Urothelium cell line (cell line): ENCODE measurements at regions not wholly inside any gene's neighbourhood (a gene's known extent, or its start where the extent isn't known, plus 50 kb on each side); places are given as distances from the start of the nearest gene placed in this dataset.
"Not testable (repeated sequence)": the region's sequence is repeated elsewhere in the genome, so short reads cannot be mapped to it uniquely, and the experiment has no call there.

ENCODE experiments used
- DNase-seq: peaks from one replicate; pipeline ENCODE4 v3.0.0; 2011; ENCODE audit warnings: low spot score, mixed read lengths
- FAIRE-seq: peaks from 2 replicates; lab custom pipeline; 2011; peaks lifted over from hg19 to GRCh38; lab: Jason Lieb, UNC

DNA sequence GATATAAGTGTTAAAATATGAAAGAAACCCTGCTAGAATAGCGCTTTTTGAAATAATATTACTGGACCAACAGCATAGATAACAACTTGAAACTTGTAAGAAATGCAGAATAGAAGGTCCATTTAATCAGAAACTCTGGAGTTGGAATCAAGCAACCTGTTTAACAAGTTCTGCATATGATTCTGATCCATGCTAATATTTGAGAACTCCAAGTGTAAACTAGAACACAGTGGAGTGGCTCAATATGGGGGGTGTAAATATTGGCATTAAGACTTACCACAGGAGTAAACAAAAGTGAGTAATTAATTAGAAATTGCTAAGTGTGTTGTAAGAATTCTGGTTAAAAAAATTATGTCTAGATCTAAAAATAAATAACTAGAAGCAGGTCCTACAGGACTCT is 151.2 kb downstream of the SLITRK1 start:
- no peak for FAIRE-seq
- DNase-seq = no peak

DNA sequence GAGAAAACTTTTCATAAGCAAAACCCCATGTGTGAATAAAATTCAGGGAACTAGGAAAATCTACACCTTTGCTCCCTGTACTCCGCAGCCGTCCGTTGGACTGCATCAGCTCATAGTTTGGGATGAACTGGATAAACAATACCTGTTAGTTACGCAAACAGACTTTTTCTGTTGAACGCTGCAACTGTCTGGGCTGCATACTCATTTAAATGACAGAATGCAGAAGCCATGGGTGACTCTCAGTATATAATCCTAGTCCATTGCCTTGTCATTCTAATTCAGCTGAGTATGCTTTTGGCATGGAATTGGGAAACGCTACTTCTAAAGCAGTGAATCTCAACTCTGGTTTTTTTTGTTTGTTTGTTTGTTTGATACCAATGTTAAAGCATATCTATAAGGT is 151.6 kb downstream of the SLITRK1 start:
- DNase-seq (no peak), FAIRE-seq (no peak)

DNA sequence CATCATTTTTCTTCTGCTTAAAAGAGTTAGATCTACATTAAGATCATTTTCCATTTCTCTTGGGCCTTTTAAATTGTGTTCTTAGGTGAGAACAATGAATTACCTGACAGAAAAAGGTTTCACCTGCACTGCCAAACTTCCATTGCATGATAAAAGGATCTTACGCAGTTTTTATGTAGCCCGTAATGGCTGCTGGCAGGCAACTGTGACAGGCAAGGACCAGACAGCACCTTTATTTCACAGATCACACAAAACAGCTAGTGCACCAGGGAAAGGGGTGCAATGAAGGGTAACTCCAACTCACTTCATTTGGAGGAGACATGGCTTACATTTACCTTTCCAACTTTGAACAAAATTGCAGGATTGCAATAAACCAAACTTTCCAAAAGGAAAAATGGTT is 159.8 kb downstream of the SLITRK1 start:
- no peak for FAIRE-seq
- DNase-seq = no peak

DNA sequence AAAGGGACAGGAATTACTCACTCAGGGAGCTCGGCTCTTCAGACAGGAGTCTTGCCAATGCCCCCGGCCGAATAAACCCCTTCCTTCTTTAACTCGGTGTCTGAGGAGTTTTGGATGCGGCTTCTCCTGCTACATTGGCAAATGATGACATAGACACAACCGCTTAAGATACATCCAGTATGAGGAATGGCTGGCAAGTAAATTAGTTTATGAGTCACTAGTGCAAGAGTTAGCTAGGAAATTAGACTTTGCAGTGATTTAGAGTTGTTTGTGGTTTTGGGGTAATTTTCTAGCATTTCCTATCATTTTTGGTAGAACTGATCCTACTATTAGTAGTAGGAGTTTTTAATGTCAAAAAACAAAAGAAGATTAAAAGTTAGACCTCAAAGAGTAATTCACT is 166.2 kb downstream of the SLITRK1 start:
- FAIRE-seq (no peak), DNase-seq (no peak)

DNA sequence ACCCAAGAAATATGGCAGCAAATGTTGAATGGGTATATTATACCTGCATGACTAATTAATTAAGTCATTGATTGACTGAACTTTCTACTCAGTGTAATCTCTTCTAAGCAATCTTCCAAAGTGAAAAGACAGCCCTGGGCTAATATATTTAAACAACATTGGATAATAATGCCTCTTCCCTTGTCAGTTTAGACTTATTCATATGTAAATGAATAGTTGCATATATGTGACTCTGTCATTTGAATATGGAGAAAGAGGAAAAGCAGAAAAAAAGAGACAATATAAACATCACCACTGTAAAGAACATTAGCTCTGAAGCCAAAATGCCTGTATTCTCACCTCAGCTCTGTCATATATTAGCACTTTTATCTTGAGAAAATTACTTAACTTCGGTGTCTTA is 168.0 kb downstream of the SLITRK1 start:
- no peak for DNase-seq
- no peak for FAIRE-seq

DNA sequence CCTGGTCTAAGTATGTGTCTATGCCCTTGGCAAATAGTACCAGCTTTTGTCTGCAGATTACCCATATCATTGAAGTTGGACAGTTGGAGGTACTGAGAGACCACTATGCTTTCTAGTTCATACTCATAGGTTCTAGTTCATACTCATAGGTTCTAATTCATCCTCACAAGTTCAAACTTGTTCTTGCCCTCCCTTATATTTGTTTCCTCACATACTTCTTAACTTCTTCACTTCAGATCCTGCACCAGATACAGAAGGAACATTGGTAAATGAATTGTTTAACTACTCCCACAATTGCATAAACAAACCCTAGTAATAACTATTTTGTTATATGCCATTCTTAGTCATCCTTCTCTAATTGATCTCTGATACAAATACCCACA is 172.2 kb downstream of the SLITRK1 start:
- FAIRE-seq (no peak), DNase-seq (no peak)

DNA sequence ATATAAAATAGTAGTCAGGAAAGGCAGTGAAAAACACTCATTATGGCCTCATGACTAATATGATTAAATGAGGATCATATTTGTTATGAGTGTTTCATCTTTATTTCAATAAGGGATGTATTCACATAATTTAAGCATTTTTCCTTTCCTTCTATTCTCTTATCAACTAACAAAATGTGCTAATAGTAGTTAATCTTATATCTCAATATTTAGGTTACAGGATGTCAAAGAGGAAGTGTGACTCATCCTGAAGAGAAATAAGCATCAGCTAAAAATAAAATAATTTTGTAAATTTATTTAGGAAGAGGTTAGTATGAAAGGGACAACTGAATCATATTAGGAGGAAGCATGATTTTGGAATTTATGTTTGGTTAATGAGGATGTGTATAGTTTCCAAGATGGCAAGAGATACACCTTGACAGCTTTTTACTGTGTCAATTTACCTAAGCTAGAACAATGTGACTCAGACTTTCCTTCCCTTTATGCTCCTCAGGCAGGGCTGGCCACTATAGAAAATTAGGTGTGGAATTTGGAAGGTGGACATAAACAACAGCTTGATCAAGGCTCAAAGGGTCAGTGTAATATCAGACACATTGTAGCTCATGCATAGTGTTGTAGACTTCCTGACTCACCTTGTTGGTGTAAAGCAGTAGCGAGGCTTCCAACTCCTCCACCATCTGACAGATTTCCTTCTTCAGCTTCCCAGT is 172.7 kb downstream of the SLITRK1 start:
- no peak for DNase-seq
- FAIRE-seq = no peak

DNA sequence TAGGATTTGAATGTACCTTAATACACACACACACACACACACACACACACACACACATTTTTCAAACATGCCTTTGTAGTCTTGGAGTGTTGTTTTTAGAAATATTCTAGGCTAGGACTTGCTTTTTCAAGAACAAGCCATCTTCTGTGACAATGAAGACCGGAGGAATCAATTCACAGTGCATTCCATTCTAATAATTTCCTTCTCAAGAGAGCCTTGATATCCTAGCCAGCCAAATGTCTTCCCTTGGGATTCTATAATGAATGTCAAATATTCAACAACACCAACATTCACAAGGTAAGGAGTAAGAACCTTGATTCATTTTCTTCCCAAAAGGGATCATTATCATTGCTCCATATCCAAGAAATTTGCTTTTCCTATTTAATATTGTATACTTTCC is 180.3 kb downstream of the SLITRK1 start:
- FAIRE-seq (no peak), DNase-seq (no peak)

DNA sequence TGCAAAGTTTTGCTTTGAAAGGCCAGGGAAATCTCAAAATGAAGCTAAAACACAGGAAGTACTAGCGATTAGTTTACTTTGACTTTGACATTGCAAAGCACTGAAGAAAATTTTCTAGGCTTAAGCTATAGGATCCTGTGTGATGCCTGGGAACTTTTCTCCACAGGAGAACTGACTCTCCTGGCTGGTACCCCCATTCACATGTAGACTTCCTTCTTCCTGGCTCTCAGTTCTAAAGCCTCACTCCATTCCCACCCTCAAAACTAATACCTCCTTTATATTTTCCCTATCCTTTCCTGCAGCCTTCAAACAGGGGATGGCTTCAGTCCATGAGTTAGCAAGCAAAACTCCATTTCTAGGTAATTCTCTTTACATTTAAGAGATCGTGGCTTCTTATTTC is 189.5 kb downstream of the SLITRK1 start:
- FAIRE-seq (no peak), DNase-seq (no peak)

DNA sequence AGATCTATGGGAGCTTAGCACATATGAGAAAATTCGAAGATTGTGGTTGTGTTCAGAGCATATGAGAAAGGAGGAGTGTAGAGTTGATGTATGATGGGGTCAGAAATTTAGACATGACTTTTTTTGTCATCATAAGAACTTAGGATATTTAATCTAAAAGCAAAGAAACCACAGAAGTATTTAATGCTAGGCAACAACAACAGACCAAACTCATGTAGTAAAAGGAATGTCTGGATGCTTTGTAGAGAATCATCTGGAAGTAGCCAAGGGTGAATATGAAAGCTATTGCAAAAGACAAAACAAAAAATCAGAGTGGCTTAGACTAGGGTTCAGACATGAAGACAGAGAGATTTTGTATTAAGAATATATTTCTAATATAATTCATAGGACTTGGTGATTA is 190.3 kb downstream of the SLITRK1 start:
- FAIRE-seq = no peak
- DNase-seq = no peak

DNA sequence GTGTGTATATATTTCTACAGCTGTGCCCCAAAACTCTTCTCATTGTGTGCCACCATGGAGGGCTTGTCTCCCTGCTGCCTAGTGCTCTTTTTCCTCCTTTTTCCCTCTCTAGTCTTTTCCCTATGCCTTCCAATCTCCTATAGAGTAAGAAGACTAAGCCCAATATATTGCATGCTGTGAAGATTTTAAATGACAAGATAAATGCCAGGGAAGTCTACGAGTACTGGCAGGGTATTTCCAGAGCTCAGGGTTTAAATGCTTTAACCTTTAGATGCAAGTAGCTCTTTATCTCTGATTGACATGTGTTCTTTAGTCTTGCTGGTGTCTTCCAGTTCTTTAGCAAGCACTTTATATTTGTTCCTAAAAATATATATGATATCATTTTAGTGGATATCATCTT is 200.7 kb downstream of the SLITRK1 start:
- FAIRE-seq = no peak
- no peak for DNase-seq

DNA sequence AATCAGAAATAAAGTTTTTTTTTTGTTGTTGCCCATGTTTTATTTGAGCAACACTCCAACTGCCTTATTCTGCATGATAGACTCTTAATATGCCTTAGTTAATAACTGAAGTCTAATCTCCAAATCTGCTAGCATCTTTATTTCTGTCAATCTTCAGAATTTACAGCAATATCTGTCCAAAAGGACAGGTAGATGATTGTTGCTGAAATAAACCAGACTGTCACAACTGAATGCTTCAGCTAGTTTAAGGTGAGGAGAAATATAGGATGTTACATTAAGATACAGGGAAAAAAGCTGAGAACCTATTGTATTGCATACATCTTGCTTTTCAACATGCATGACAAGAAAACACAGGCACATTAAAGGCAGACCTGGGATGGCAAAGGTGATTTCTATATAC is 204.3 kb downstream of the SLITRK1 start:
- FAIRE-seq = no peak
- DNase-seq = no peak

DNA sequence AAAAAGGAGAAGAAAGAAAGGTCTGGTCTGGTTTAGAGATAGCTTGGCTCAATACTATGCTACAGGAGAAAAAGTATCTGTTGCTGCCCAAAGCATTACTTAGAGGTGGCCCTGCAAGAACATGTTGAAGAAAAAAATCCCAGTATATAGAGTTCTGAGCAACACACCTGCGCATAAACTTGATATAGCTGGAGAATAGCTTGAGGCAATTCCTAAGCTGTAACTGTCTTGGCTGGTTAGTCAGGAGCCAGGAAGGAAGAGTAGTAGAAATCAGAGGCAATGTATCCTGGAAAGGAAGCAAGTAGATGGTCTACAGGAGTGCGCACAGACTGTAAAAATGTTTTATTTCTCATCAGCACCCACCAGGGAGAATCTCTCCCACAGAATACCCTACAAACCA is 209.7 kb downstream of the SLITRK1 start:
- no peak for FAIRE-seq
- DNase-seq = no peak

DNA sequence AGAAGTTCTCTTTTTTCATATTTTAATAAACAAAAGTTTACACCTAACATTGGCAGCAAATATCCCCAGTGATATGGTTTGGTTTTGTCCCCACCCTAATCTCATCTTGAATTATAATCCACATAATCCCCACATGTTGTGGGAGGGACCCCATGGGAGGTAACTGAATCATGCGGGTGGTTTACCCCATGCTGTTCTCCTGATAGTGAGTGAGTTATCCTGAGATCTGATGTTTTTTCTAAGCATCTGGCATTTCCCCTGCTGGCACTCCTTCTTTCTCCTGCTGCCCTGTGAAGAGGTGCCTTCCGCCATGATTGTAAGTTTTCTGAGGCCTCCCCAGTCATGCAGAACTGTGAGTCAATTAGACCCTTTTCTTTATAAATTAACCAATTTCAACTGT is 214.7 kb downstream of the SLITRK1 start:
- FAIRE-seq = no peak
- DNase-seq = no peak

DNA sequence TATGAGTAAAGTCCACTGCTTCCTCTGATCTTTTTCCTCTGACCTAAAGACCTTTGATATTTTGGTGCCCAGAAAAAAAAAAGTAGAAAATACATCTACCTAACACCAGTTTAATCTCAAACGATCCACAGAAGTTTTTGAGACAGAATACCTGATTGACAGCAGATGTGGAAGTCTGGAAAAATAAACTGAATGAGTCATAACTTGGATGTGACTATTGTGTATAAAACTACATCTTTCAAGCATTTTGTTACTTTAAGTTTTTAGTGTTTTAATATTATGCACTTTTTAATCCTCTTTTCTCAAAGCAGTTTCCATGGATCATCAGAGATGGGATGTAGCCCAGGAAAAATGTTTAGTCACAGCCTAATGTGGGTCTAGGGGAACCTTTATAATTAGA is 216.1 kb downstream of the SLITRK1 start:
- DNase-seq (no peak), FAIRE-seq (no peak)

DNA sequence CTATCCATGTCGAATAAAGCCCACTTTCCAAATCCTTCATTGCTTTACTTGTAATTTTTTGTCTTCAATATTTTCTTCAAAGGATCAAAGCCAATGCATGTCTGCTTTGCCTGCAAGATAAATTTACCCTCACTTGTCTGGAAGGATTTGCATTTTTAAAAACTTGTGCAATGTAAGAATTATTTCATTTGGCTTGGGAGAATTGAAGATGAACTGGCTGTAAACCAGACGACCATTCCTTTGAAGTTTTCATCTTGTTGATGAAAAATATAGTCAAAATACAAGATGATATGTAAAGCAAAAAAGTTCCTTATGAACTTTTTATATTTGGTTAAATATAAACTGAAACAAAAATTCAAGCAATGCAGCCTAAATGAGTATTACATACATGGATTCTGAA is 225.0 kb downstream of the SLITRK1 start:
- no peak for DNase-seq
- no peak for FAIRE-seq

DNA sequence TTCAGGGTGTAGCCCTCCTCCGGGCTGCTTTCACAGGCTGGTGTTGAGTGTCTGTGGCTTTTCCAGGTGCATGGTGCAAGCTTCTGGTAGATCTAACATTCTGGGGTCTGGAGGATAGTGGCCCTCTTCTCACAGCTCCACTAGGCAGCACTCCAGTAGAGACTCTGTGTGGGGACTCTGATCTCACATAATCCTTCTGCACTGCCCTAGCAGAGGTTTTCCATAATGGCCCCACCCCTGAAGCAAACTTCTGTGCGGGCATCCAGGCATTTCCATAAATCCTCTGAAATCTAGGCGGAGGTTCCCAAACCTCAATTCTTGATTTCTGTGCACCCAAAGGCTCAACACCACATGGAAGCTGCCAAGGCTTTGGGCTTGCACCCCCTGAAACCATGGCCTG is 239.7 kb downstream of the SLITRK1 start:
- FAIRE-seq, DNase-seq: not testable (repeated sequence)

DNA sequence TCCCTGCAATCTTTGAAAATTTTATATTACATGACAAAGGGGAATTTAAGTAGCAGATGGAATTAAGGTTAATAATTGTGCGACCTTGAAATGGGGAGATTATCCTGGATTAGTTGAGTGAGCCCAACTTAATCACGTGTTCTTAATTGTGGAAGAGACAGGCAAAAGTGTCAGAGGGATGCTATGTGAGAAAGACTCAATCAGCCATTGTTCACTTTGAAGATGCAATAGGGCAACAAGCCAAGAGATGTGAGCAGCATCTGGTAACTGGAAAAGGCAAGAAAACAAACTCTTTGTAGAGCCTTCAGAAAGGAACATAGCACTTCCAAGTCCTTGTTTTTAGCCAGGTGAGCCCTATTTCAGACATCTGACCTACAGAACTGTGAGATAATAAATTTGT is 247.7 kb downstream of the SLITRK1 start:
- DNase-seq = no peak

DNA sequence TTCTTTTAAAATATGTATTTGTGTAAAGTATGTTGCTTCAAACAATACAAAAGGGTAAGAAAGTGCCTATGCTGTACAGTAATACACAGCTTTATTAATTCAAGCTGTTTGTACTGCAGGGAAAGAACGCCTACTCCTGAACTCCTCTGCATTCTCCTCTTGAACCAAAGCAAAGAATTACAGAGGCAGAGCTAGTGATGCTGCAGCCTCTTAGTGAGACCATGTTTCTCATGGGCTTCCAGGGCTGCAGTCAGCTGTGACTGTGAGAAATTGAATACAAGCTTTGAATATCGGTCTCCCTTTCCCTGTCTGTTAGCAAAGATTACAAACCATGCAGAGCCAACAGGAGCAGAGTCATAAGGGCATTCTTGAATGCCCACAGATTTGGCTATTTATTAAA is 248.5 kb downstream of the SLITRK1 start:
- FAIRE-seq (no peak), DNase-seq (no peak)

More for the DNA sequence above, 247.7 kb downstream of the SLITRK1 start:
- no peak for FAIRE-seq

DNA sequence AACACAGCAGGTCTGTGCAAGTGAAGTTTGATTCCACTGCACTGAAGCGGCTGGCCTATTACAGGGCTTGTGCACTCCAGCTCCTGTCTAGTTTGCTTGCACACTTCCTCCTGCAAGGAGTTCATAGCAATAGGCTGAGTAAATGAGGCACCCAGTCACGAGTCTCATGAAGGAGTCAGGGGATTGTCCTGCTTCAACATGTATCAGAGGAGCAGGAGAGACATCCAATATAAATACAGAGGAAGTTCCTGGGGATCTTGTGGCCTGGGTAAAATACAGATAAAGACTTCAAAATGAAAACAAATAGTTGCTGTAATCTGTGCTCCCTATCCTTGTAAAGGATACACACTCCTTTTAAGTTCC is 259.9 kb downstream of the SLITRK1 start:
- no peak for FAIRE-seq

DNA sequence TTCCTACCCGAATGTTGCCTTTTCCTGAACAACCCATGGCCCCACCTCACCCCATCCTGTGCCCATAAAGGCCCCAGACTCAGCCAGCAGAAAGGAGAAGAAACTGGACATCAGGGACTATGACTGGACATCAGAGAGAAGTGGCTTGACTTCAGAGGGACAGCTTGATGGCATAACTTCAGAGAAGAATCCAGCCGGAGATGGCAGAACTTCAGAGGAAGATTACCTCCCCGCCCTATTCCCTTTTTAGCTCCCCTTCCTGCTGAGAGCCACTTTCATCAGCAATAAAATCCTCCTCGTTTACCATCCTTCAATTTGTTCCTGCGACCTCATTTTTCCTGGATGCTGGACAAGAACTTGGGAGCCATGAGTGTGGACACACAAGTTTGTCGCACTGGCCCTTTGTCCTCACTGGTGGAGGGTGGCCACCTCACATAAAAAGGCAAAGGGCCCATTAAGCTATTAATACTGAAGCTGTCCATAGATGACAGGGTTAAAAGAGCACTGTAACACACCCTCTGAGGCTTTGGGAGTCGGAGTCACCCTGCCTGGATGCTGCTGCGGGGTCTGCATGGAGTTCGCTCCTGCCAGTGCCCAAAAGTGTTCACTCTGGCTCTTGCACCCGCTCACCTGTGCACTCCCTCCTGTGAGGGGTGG is 260.4 kb downstream of the SLITRK1 start:
- no peak for FAIRE-seq

More for the DNA sequence above, 259.9 kb downstream of the SLITRK1 start:
- DNase-seq = no peak

DNA sequence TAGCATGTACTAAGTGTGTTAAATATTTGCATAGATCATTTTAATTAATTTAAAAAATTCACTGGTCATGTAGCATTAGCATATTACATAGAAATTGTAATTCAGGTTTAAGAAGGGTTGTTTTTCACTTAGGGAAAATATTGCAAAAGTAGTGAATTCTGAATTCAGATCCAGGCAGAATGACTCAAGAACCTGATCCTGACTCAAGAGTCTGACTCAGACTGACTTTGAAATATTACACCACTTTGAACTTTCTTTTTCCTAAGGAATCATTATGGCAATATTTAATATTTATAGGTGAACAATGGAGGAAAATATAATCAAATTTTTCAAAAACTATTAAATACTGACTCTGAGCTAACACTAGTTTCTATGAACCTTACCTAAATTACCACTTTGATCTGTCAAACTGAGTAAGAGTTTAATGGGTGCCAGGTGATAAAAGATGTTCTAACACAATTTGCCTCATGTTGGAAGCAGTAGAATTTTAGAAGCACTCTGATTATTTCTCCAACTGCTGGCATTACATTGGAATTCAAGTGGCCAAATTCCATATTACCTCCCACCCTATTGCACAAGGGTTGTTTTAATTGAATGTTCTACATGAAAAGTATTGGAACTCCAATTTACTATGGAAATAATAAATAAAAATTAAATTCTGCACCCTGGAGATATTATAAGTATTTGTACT is 261.6 kb downstream of the SLITRK1 start:
- FAIRE-seq (no peak), DNase-seq (no peak)

More for the DNA sequence above, 260.4 kb downstream of the SLITRK1 start:
- no peak for DNase-seq
